Right lobe of liver (tissue), 6 donors: ENCODE measurements at regions not wholly inside any gene's neighbourhood (a gene's known extent, or its start where the extent isn't known, plus 50 kb on each side); places are given as distances from the start of the nearest gene placed in this dataset.

Experiments
- ATAC-seq, 4 donors: fragments of 200-7000 bp; cut with Tn5 transposase; one replicate each; pipeline ENCODE4 v1.9.1; 2020; ENCODE audit warnings: mild to moderate bottlenecking in 4 of 4, moderate library complexity in 4 of 4
- DNase-seq, 3 donors: peaks; one replicate each; pipeline ENCODE4 v3.0.0-alpha.2; 2020
- H3K27ac ChIP-seq, 3 donors: fragments of 200-600 bp; one replicate each; pipeline ENCODE4 v1.8.0; 2022
- H3K27me3 ChIP-seq, 2 donors: fragments of 200-600 bp; one replicate each; pipeline ENCODE4 v1.8.0; 2022
- H3K36me3 ChIP-seq, 4 donors: fragments of 200-600 bp; sonication (generic) in 1 of 4; one replicate each; pipeline versions ENCODE4 v1.5.1 to v1.8.0; 2017 to 2022; ENCODE audit warnings: control low read depth in 1 of 4
- H3K4me1 ChIP-seq, 4 donors: fragments of 200-600 bp; sonication (generic) in 1 of 4; one replicate each; pipeline versions ENCODE4 v1.5.1 to v1.8.0; 2017 to 2022; ENCODE audit warnings: control low read depth in 1 of 4
- H3K4me3 ChIP-seq, 3 donors: fragments of 200-600 bp; one replicate each; pipeline ENCODE4 v1.8.0; 2022
- H3K9me3 ChIP-seq, 4 donors: fragments of 200-600 bp; sonication (generic) in 1 of 4; one replicate each; pipeline versions ENCODE4 v1.5.1 to v1.8.0; 2017 to 2022; ENCODE audit warnings: control low read depth in 1 of 4
- POLR2A ChIP-seq: fragments of 450-650 bp; IDR thresholded peaks from one replicate; pipeline ENCODE4 v1.6.1; 2017; ENCODE audit warnings: antibody characterized with exemption, mild to moderate bottlenecking
- WGBS: methylation state at CpG from one replicate; pipeline ENCODE4 v1.1.6; 2018; ENCODE audit warnings: low coverage, low lambda C conversion rate; ENCODE audit not compliant: insufficient coverage; ENCODE audit errors: missing lambda C conversion rate; 5-methylcytosine and 5-hydroxymethylcytosine counted together
- intact Hi-C, 2 donors: fragments of 100-400 bp; cut with DNase I; formaldehyde crosslinking; loops; one replicate each; pipeline versions ENCODE4 v1.11.2 to v1.14.1; 2022
- TF ChIP-seq, protein P1 (sequence below), 4 donors: fragments of 200-600 bp in 3 of 4; fragments of 450-650 bp in 1 of 4; IDR thresholded peaks; one replicate each; pipeline versions ENCODE4 v1.5.1 to v1.8.0; 2016 to 2022; ENCODE audit warnings: antibody characterized with exemption in 4 of 4, mild to moderate bottlenecking in 2 of 4
- donor health status: DM: no; HTN: yes; CAD: no.
- donor health status: DM: no; HTN: no; CAD: no.
- donor health status: DM: no; HTN: no; CAD: no.
- donor health status: DM: no; HTN: yes; CAD: no.
- donor health status: DM: no; HTN: yes; CAD: no.

DNA sequence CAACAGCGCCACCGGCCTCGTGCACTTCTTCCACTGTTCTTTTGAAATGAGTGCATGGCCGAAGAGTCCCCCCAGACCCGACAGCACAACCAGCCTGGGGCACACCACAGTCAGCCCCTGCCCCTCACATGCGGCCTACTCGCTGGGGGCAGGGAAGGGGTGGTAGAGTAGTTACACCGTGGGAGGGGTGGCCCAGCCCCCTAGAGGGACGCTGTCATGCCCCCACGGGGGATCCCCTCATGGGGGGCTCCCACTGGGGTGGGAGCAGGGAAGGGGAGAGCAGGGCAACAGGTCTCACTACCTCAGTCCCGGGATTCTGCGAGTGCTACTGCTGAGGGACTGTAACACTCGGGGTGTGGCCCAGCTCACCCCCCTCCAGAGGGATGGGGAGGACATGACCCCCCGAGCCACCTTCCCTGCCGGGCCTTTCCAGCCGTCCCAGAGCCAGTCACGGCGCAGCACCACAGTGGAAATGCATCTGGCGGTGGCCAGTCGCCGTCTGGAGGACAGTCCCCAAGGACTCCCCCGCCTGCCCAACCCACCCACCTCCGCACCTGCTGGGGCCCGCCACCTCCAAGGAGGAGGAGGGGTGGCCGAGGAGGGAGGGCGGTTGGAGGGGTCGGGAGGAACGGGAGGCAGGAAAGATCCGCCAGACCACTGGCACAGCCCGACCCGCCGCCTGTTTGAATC is 84.6 kb upstream of the ZNF254 start:
- no peak overlapping the region for H3K27ac ChIP-seq
- no peaks in the 10 kb centered on the region for H3K36me3 ChIP-seq
- H3K4me1 ChIP-seq: no peaks in the 10 kb centered on the region
- DNase-seq: no peak
- WGBS: 87% methylated on average over 7 of the region's 32 CpGs
- intact Hi-C loops: no loop called here
- peak in 1 of 4 donors; percentile 37 for ATAC-seq
- TF ChIP-seq POLR2A: no peak
- TF ChIP-seq, protein P1, sequence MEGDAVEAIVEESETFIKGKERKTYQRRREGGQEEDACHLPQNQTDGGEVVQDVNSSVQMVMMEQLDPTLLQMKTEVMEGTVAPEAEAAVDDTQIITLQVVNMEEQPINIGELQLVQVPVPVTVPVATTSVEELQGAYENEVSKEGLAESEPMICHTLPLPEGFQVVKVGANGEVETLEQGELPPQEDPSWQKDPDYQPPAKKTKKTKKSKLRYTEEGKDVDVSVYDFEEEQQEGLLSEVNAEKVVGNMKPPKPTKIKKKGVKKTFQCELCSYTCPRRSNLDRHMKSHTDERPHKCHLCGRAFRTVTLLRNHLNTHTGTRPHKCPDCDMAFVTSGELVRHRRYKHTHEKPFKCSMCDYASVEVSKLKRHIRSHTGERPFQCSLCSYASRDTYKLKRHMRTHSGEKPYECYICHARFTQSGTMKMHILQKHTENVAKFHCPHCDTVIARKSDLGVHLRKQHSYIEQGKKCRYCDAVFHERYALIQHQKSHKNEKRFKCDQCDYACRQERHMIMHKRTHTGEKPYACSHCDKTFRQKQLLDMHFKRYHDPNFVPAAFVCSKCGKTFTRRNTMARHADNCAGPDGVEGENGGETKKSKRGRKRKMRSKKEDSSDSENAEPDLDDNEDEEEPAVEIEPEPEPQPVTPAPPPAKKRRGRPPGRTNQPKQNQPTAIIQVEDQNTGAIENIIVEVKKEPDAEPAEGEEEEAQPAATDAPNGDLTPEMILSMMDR (IDR thresholded peaks at IDR 0.05): no peak
- no peaks in the 10 kb centered on the region for H3K9me3 ChIP-seq
- H3K27me3 ChIP-seq: no peaks in the 10 kb centered on the region
- no peak overlapping the region for H3K4me3 ChIP-seq

DNA sequence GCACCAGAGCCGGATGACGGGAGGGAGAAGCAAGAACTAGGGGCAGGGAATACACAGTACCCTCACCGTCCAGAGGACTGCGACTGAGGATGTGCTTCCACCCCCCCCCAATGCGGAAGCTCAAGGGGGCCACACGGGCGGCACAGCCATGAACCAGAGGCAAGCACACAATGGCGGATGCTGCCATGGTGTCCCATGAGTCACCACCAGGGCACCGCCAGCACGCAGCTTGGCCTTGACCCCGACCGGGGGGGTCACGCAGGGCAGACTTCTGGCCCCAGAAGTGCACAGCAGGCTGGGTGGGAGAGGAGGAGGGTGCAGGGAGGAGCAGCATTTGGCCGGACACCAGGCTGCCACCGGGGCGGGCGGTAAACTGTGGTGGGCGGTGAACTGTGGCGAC is 83.5 kb upstream of the ZNF254 start:
- intact Hi-C loops: no loop called here

DNA sequence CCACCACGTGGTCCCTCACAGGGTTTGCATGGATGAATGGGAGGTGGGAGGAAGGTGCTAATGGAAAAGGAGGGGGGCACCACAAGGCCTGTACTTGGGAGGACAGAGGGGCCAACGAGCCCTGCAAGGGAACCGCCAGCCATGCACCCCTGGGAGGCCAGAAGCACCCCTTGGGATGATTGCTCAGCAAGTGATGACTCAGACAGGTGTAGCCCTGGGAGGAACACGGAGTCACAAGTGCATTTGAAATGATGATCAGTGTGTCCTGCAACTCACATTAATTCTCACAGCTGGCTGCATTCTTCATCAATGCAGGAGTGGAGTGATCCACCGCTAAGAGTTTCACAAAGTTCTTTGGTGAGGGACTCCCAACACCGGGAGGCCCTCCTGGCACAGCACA is 82.8 kb upstream of the ZNF254 start:
- Histone ChIP-seq H3K4me1 (no peaks in the 10 kb centered on the region), H3K9me3 (no peaks in the 10 kb centered on the region), H3K27ac (no peak overlapping the region), H3K36me3 (no peaks in the 10 kb centered on the region), H3K4me3 (no peak overlapping the region), H3K27me3 (no peaks in the 10 kb centered on the region)
- WGBS: 78% methylated on average over 5 of the region's 6 CpGs
- intact Hi-C loops: no loop called here
- ATAC-seq (no peak), DNase-seq (no peak)
- TF ChIP-seq, protein P1 (IDR thresholded peaks at IDR 0.05): no peak
- no peak for TF ChIP-seq POLR2A

More for the DNA sequence above, 83.5 kb upstream of the ZNF254 start:
- no peak overlapping the region for H3K27ac ChIP-seq
- WGBS: 90% methylated on average over 2 of the region's 19 CpGs
- DNase-seq (no peak), ATAC-seq (peak in 1 of 4 donors; percentile 19)
- H3K9me3 ChIP-seq: no peaks in the 10 kb centered on the region
- H3K4me3 ChIP-seq: no peak overlapping the region
- H3K36me3 ChIP-seq: no peaks in the 10 kb centered on the region
- TF ChIP-seq, protein P1 (IDR thresholded peaks at IDR 0.05): no peak
- TF ChIP-seq POLR2A: no peak
- H3K27me3 ChIP-seq: no peaks in the 10 kb centered on the region
- no peaks in the 10 kb centered on the region for H3K4me1 ChIP-seq

DNA sequence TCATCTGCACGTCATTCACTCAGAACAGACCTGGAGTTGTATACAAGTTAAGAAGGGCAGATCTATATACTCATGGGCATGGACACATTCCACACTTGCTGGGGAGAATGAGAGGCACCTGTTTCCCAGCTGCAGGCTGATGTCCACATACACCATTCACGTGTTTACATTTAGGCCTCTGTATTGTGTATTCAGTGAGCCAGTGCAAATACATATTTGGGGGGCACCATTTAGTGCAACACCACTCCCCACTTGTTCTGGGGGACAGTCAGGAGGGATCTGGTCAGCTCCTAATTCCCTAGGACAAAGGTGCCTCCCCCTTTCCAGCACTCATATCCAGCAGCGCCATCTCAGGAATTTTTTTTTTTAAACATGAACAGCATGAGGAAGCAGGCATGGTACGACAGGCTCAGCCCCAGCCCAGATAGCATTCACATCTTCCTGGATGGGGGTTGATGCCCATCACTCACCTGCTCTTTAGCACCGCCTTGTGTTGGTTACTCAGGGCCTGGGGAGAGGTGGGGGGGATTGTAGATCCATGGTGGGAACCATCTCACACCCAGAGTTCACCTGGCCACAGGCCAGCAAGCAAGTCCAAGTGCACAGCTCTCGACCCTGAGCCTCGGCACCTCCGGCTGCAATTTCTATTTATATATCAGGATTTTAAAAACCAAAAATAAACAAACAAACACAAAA is 56.9 kb upstream of the ZNF254 start:
- DNase-seq: no peak
- intact Hi-C loops: no loop called here
- Histone ChIP-seq H3K4me1 (peaks cover 0 to 12% (median 3%) of the 10 kb centered on the region in 4 donors), H3K4me3 (no peak overlapping the region), H3K27ac (no peak overlapping the region), H3K9me3 (no peaks in the 10 kb centered on the region), H3K27me3 (no peaks in the 10 kb centered on the region), H3K36me3 (no peaks in the 10 kb centered on the region)
- ATAC-seq: no peak
- WGBS: 89% methylated on average over 4 of the region's 8 CpGs
- TF ChIP-seq, protein P1 (IDR thresholded peaks at IDR 0.05): no peak
- TF ChIP-seq POLR2A: no peak
